CD4-positive, alpha-beta memory T cell (primary cell): ENCODE measurements at regions not wholly inside any gene's neighbourhood (a gene's known extent, or its start where the extent isn't known, plus 50 kb on each side); places are given as distances from the start of the nearest gene placed in this dataset.

Experiments
- CTCF ChIA-PET: fragments of 350-600 bp; sonication (Branson Sonifier 250); formaldehyde crosslinking; loops from one replicate; lab custom pipeline; 2021; ENCODE audit warnings: inconsistent platforms; ENCODE audit not compliant: partially characterized antibody; lab: Charles Lee
- POLR2A ChIA-PET: fragments of 350-600 bp; sonication (Branson Sonifier 250); formaldehyde crosslinking; loops from one replicate; lab custom pipeline; 2021; ENCODE audit not compliant: partially characterized antibody; lab: Charles Lee
- DNase-seq, 5 donors: peaks; one replicate each; pipeline versions ENCODE4 v3.0.0 to v3.0.0-alpha.2; 2020 to 2022; ENCODE audit warnings: mixed read lengths in 1 of 5
- H3K27ac ChIP-seq: one replicate; pipeline ENCODE4 v1.7.0; 2013; ENCODE audit warnings: low read depth, low read length
- H3K27me3 ChIP-seq: 2 replicates; pipeline ENCODE4 v1.7.0; 2013; ENCODE audit warnings: mild to moderate bottlenecking, low read length, moderate library complexity; ENCODE audit not compliant: insufficient read depth
- H3K36me3 ChIP-seq: 2 replicates; pipeline ENCODE4 v1.7.0; 2013; ENCODE audit warnings: mild to moderate bottlenecking, low read length, moderate library complexity; ENCODE audit not compliant: insufficient read depth
- H3K4me1 ChIP-seq: 2 replicates; pipeline ENCODE4 v1.7.0; 2013; ENCODE audit warnings: mild to moderate bottlenecking, low read length, moderate library complexity; ENCODE audit not compliant: insufficient read depth
- H3K4me3 ChIP-seq, 2 donors: one replicate each; pipeline ENCODE4 v1.7.0; 2013; ENCODE audit warnings: low read length in 2 of 2, mild to moderate bottlenecking in 1 of 2
- H3K9me3 ChIP-seq, 2 donors: one replicate each; pipeline ENCODE4 v1.7.0; 2013; ENCODE audit warnings: low read length in 2 of 2, control low read depth in 1 of 2; ENCODE audit not compliant: control insufficient read depth in 1 of 2
- H3K27ac Mint-ChIP-seq, 7 donors: one replicate each; pipeline ENCODE4 v1.8.0; 2020 to 2021; ENCODE audit warnings: mixed read lengths in 7 of 7, mild to moderate bottlenecking in 6 of 7, inconsistent platforms in 3 of 7, moderate library complexity in 3 of 7
- H3K27me3 Mint-ChIP-seq, 2 donors: one replicate each; pipeline ENCODE4 v1.8.0; 2020 to 2021; ENCODE audit warnings: mixed read lengths in 2 of 2
- H3K36me3 Mint-ChIP-seq, 2 donors: one replicate each; pipeline ENCODE4 v1.8.0; 2020 to 2021; ENCODE audit warnings: mixed read lengths in 2 of 2, inconsistent platforms in 1 of 2, mild to moderate bottlenecking in 1 of 2
- H3K4me1 Mint-ChIP-seq, 4 donors: one replicate each; pipeline ENCODE4 v1.8.0; 2020 to 2021; ENCODE audit warnings: mixed read lengths in 4 of 4, mild to moderate bottlenecking in 1 of 4
- H3K4me3 Mint-ChIP-seq, 8 donors: one replicate each; pipeline ENCODE4 v1.8.0; 2020 to 2021; ENCODE audit warnings: mixed read lengths in 8 of 8, mild to moderate bottlenecking in 7 of 8, moderate library complexity in 6 of 8, inconsistent platforms in 3 of 8
- H3K9me3 Mint-ChIP-seq, 8 donors: one replicate each; pipeline ENCODE4 v1.8.0; 2020 to 2021; ENCODE audit warnings: mixed read lengths in 8 of 8, mild to moderate bottlenecking in 5 of 8, inconsistent platforms in 3 of 8, moderate library complexity in 1 of 8
- intact Hi-C: fragments of 100-400 bp; cut with micrococcal nuclease; formaldehyde crosslinking; loops from one replicate; pipeline ENCODE4 v1.15.1; 2023

DNA sequence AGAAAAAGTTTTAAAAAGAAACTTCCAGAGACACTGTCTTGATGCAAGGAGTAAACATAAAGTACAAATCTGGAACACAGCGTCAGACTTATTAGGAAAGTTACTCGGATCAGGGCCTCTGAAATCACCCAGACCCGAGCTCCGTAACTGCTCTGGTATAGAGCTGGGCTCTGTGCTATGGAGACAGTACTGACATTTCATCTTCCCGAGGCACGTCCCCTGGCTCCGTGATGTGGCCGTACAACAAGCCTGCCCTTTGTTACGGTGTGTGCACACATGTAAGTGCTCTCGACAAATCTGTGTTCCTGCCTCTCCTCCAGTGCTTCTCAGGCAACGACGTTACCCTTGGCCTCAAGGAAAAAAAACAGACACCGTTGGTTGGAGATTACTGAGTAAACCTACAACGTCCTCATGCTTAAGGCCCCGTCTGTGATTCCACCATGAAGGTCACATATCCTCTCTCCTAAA, 107.0 kb upstream of the IRF2BP2 start:
- Histone ChIP-seq H3K4me1 (peaks cover 6% of the 10 kb centered on the region), H3K27ac (no peak overlapping the region), H3K4me3 (no peak overlapping the region), H3K27me3 (no peaks in the 10 kb centered on the region), H3K36me3 (no peaks in the 10 kb centered on the region), H3K9me3 (no peaks in the 10 kb centered on the region)
- H3K4me1 Mint-ChIP-seq: peaks cover 5 to 23% (median 15%) of the 10 kb centered on the region in 4 donors
- no peaks in the 10 kb centered on the region for H3K9me3 Mint-ChIP-seq
- no peaks in the 10 kb centered on the region for H3K36me3 Mint-ChIP-seq
- no peak overlapping the region for H3K4me3 Mint-ChIP-seq
- intact Hi-C loops: no loop called here
- no peak overlapping the region for H3K27ac Mint-ChIP-seq
- no peak for DNase-seq
- ChIA-PET POLR2A (interaction anchor here (0.9 to 1.7 kb wide), 3 partner anchors 9 to 103 kb away, joined by 3 to 4 read pairs (median 3); no protein-coding TSS in a partner anchor), CTCF (interaction anchor here (0.8 to 1.4 kb wide), 2 partner anchors 21 to 106 kb away, joined by 3 read pairs; no protein-coding TSS in a partner anchor)
- H3K27me3 Mint-ChIP-seq: no peaks in the 10 kb centered on the region

DNA sequence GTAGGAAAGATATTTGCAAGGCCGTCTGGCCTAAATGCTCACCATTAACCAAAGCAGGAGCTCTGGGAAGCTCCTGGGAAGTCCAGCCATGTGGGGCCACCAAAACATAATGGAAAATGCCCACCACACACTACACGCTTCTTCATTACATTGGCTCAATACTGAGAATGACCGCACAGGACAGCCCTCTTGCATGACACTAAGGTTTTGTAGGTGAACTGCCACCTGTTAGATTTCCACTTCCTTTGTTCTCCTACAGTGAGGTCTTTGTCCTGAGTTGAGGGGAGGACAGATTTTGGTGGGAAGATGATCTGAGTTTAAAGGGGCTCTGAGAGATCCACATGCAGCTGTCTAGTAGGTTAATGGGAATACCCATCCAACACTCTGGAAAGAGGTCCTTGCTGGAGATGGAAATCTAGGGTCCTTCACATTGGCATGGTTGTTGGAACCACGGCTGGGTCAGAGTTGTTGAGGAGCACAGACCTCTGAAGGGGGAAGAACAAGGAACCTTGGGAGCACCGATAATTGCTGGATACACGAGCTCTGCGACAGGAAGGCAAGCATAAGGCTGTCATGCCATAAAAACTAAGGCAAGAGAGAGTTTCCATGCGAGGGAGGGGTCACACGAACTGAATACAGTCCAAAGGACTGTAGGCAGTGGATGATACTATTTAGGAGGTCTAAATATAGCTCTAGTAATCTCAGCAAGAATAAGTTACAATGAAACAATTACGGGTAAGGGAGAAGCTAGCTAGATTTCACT, 105.5 kb upstream of the IRF2BP2 start:
- no peak overlapping the region for H3K27ac ChIP-seq

DNA sequence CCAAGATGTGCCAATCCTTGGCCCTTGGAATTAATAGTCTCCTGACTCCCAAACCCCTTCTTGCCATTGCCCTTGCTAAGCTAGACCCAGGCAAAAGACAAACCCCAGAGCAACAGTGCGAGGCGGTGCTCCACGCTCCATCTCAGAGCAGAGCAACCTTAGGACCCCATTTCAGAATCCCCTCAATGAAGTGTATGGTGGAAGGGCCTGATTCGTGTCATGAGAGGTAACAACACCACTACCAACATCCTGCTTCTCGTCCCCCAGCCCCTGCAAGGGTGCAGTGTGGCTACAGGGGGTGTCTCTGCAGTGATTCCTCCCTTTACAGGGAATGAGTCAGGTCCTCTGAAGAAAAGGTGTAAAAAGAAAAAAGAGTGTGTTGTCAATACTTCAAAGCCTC, 103.9 kb upstream of the IRF2BP2 start:
- no peak overlapping the region for H3K4me3 ChIP-seq
- no peak for DNase-seq
- Mint-ChIP-seq H3K27ac (no peak overlapping the region), H3K27me3 (no peaks in the 10 kb centered on the region), H3K9me3 (no peaks in the 10 kb centered on the region), H3K4me3 (no peak overlapping the region), H3K36me3 (no peaks in the 10 kb centered on the region), H3K4me1 (peaks cover 0 to under 1% (median 0%) of the 10 kb centered on the region in 4 donors)
- ChIA-PET POLR2A (no interaction called here), CTCF (no interaction called here)
- no peaks in the 10 kb centered on the region for H3K36me3 ChIP-seq
- no peaks in the 10 kb centered on the region for H3K9me3 ChIP-seq
- H3K27ac ChIP-seq: no peak overlapping the region
- H3K4me1 ChIP-seq: no peaks in the 10 kb centered on the region
- no peaks in the 10 kb centered on the region for H3K27me3 ChIP-seq
- intact Hi-C loops: no loop called here

More for the DNA sequence above, 105.5 kb upstream of the IRF2BP2 start:
- Histone ChIP-seq H3K9me3 (no peaks in the 10 kb centered on the region), H3K4me1 (no peaks in the 10 kb centered on the region), H3K4me3 (no peak overlapping the region), H3K27me3 (no peaks in the 10 kb centered on the region), H3K36me3 (no peaks in the 10 kb centered on the region)
- intact Hi-C loops: no loop called here
- no peaks in the 10 kb centered on the region for H3K36me3 Mint-ChIP-seq
- H3K27ac Mint-ChIP-seq: no peak overlapping the region
- no peaks in the 10 kb centered on the region for H3K9me3 Mint-ChIP-seq
- peaks cover 2 to 9% (median 5%) of the 10 kb centered on the region in 4 donors for H3K4me1 Mint-ChIP-seq
- DNase-seq: no peak
- CTCF ChIA-PET: interaction anchor here (1.3 kb wide), 1 partner anchor 13 kb away, joined by 3 read pairs; no protein-coding TSS in a partner anchor
- H3K27me3 Mint-ChIP-seq: no peaks in the 10 kb centered on the region
- no peak overlapping the region for H3K4me3 Mint-ChIP-seq
- POLR2A ChIA-PET: interaction anchor here (0.9 to 1.0 kb wide), 2 partner anchors 43 to 104 kb away, joined by 3 read pairs; no protein-coding TSS in a partner anchor

DNA sequence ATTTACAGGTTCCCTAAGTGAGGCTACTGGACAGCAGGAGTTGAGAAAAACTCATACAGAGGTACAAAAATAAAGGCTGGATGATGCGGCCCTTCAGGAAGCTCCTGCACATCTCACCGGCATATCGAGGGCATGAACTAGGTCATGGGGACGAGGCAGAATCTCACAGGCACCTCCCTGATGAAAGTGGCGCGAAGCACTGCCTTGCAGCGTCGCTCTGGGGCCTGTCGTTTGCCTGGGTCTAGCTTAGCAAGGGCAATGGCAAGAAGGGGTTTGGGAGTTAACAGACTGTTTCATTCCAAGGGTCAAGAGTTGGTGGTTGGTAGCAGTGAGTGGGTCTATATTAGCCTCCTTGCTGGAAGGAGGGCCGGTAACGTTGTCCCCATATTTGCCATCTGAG, 103.5 kb upstream of the IRF2BP2 start:
- no peaks in the 10 kb centered on the region for H3K9me3 ChIP-seq
- ChIA-PET CTCF (no interaction called here), POLR2A (no interaction called here)
- H3K36me3 Mint-ChIP-seq: no peaks in the 10 kb centered on the region
- no peaks in the 10 kb centered on the region for H3K36me3 ChIP-seq
- H3K9me3 Mint-ChIP-seq: no peaks in the 10 kb centered on the region
- H3K27me3 Mint-ChIP-seq: no peaks in the 10 kb centered on the region
- no peaks in the 10 kb centered on the region for H3K4me1 ChIP-seq
- H3K4me3 ChIP-seq: no peak overlapping the region
- intact Hi-C loops: no loop called here
- no peaks in the 10 kb centered on the region for H3K27me3 ChIP-seq
- peak overlapping the region in 1 of 7 donors; percentile 60 for H3K27ac Mint-ChIP-seq
- no peak overlapping the region for H3K4me3 Mint-ChIP-seq
- peaks cover 0 to 2% (median under 1%) of the 10 kb centered on the region in 4 donors for H3K4me1 Mint-ChIP-seq
- H3K27ac ChIP-seq: no peak overlapping the region
- DNase-seq: no peak

DNA sequence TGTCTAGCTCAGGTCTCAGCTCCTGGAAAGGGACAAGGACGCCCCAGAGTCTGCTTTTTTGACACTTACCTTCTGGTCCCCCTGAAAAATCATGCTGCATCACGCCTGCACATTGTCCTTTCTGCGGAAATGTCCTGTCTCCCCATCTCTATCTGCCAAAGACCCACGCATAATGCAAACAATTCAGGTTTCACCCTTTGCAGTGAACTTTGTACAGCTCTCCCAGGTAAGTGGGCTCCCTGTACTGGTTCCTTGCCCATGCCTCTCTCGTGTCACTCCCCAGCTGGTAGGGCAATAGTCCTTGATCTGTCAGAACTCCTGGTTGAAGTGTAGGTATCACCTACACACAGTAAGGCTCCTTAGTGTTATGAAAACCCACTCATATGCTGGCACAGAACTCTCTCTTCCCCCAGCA, 102.9 kb upstream of the IRF2BP2 start:
- H3K36me3 ChIP-seq: no peaks in the 10 kb centered on the region
- H3K9me3 ChIP-seq: no peaks in the 10 kb centered on the region
- H3K27ac ChIP-seq: no peak overlapping the region
- no peak overlapping the region for H3K4me3 ChIP-seq
- H3K27me3 ChIP-seq: no peaks in the 10 kb centered on the region
- ChIA-PET POLR2A (no interaction called here), CTCF (interaction anchor here (1.1 kb wide), 1 partner anchor 10 kb away, joined by 3 read pairs; no protein-coding TSS in a partner anchor)
- no peak for DNase-seq
- no peaks in the 10 kb centered on the region for H3K9me3 Mint-ChIP-seq
- intact Hi-C loops: no loop called here
- H3K27me3 Mint-ChIP-seq: no peaks in the 10 kb centered on the region
- H3K4me1 Mint-ChIP-seq: peaks cover 0 to 2% (median under 1%) of the 10 kb centered on the region in 4 donors
- peak overlapping the region in 2 of 7 donors; percentile 31 to 55 for H3K27ac Mint-ChIP-seq
- no peaks in the 10 kb centered on the region for H3K4me1 ChIP-seq
- H3K36me3 Mint-ChIP-seq: no peaks in the 10 kb centered on the region
- H3K4me3 Mint-ChIP-seq: no peak overlapping the region

DNA sequence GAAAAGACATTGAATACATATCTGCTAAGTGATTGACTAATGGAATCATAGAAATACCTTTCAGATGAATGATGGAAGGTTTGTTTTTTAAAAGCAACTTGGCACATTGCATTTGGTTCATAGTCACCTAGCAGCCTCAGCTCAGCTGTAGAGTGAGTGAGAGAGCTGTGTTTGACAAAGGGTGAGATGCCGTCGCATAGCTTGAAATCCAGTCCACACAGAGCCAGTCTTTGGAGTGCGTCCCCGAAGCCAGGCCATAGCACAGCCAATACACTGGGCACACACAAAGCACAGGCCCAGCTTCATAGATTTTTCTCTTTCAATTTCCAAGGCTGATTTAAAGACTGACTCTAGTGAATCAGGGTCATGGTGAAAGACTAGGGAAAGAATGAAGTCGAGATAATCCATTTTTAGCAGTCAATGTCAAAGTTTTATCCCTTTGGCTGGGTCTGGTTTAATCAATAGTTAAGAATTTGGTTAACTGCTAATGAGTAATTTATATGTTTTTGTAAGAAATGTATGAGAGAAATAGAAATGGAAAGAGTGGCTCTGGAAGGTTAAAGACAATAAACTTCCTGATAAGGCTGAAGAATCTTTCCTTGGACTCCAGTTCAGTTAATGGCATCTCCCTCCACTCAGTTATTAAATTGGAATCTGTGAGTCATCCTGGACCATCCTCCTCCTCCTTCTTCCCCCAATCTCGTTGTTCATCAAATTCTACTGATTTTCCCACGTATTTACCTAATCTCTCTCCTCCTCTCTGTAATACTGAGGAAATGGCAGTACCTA, 101.2 kb upstream of the IRF2BP2 start:
- ChIA-PET POLR2A (no interaction called here), CTCF (no interaction called here)
- H3K4me3 Mint-ChIP-seq: no peak overlapping the region
- Histone ChIP-seq H3K36me3 (no peaks in the 10 kb centered on the region), H3K4me1 (no peaks in the 10 kb centered on the region), H3K27me3 (no peaks in the 10 kb centered on the region), H3K4me3 (no peak overlapping the region), H3K27ac (no peak overlapping the region), H3K9me3 (no peaks in the 10 kb centered on the region)
- H3K36me3 Mint-ChIP-seq: no peaks in the 10 kb centered on the region
- H3K27ac Mint-ChIP-seq: peak overlapping the region in 2 of 7 donors; percentile 28 to 83
- H3K27me3 Mint-ChIP-seq: no peaks in the 10 kb centered on the region
- H3K4me1 Mint-ChIP-seq: peaks cover 2 to 3% (median 2%) of the 10 kb centered on the region in 4 donors
- no peak for DNase-seq
- H3K9me3 Mint-ChIP-seq: no peaks in the 10 kb centered on the region
- intact Hi-C loops: no loop called here

DNA sequence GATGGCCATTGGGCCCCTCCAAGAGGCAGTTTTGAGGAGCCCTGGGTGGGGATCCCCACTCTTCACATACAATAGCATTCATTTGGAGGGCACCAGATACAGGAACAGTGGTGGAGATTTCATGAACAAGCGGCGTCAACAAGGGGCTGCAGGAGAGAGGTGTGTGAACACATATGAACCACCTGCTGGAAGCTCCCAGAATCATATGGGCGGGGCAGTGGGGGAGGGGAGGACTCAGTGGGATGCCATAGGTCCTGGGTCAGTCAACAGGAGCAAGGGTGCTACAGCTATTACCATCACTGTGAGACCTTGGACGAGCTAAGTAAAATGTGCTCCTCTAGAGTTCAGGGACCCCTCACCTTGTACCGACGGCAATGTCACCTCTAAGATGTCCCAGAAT, 100.4 kb upstream of the IRF2BP2 start:
- Mint-ChIP-seq H3K27me3 (no peaks in the 10 kb centered on the region), H3K36me3 (no peaks in the 10 kb centered on the region), H3K9me3 (no peaks in the 10 kb centered on the region), H3K27ac (no peak overlapping the region), H3K4me1 (peaks cover 9 to 10% (median 9%) of the 10 kb centered on the region in 4 donors), H3K4me3 (no peak overlapping the region)
- Histone ChIP-seq H3K27ac (no peak overlapping the region), H3K9me3 (no peaks in the 10 kb centered on the region), H3K4me3 (no peak overlapping the region), H3K27me3 (no peaks in the 10 kb centered on the region), H3K36me3 (no peaks in the 10 kb centered on the region), H3K4me1 (peaks cover 5% of the 10 kb centered on the region)
- intact Hi-C loops: no loop called here
- POLR2A ChIA-PET: no interaction called here
- DNase-seq: no peak
- CTCF ChIA-PET: no interaction called here
